ENCODE measurements at regions not wholly inside any gene's neighbourhood (a gene's known extent, or its start where the extent isn't known, plus 50 kb on each side); places are given as distances from the start of the nearest gene placed in this dataset.

DNA sequence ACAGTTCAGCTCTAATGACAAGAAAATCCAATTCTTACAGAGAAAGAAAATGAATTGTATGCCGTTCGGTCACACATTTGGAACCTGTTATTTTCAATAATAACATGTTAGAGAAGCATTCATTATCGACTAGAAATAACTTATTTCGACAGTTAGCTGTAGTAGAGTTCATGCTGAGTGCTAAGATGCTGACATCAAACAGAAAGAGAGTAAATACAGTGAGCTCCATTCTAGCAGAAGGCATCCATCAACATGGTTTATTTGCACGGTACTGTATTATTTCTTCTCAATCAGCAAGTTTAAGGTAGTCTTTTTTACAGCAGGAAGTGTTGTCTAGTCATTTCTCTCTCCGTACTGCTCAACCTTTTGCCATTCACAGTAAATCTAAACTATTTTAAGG is 732.1 kb downstream of the STIM2 start:
- no peak for ATAC-seq
- no peaks in the 10 kb centered on the region for H3K36me3 ChIP-seq (ENCODE audit: control insufficient read depth, insufficient read depth, low read length)
- H3K27me3 ChIP-seq (ENCODE audit: control insufficient read depth, insufficient read depth, low read length): no peaks in the 10 kb centered on the region
- intact Hi-C loops (cut with micrococcal nuclease; ENCODE audit: unreplicated experiment): no loop called here
- ChIA-PET POLR2A (no interaction called here), CTCF (no interaction called here)
- H3K9me3 ChIP-seq (ENCODE audit: control insufficient read depth, insufficient read depth, low read depth, low read length): no peaks in the 10 kb centered on the region
- BruUV-seq (replicated peaks): no TSS peak
- no peaks in the 10 kb centered on the region for H3K4me1 ChIP-seq (ENCODE audit: control insufficient read depth, insufficient read depth, low read length)
- no peak overlapping the region for H3K27ac ChIP-seq (ENCODE audit: low read length)
- DNase-seq (ENCODE audit: low read depth, low spot score): no peak
- in situ Hi-C loops (cut with HindIII; ENCODE audit: low pct_unique_long_range_greater_than_20kb, low sequenced_read_pairs): no loop called here
- no peak overlapping the region for H3K4me3 ChIP-seq (ENCODE audit: low read depth in 2 of 2, low read length in 2 of 2)
- TF ChIP-seq POLR2AphosphoS5 (IDR thresholded peaks at IDR 0.05; ENCODE audit: low read depth, low read length): no peak
- TF ChIP-seq, protein P1, sequence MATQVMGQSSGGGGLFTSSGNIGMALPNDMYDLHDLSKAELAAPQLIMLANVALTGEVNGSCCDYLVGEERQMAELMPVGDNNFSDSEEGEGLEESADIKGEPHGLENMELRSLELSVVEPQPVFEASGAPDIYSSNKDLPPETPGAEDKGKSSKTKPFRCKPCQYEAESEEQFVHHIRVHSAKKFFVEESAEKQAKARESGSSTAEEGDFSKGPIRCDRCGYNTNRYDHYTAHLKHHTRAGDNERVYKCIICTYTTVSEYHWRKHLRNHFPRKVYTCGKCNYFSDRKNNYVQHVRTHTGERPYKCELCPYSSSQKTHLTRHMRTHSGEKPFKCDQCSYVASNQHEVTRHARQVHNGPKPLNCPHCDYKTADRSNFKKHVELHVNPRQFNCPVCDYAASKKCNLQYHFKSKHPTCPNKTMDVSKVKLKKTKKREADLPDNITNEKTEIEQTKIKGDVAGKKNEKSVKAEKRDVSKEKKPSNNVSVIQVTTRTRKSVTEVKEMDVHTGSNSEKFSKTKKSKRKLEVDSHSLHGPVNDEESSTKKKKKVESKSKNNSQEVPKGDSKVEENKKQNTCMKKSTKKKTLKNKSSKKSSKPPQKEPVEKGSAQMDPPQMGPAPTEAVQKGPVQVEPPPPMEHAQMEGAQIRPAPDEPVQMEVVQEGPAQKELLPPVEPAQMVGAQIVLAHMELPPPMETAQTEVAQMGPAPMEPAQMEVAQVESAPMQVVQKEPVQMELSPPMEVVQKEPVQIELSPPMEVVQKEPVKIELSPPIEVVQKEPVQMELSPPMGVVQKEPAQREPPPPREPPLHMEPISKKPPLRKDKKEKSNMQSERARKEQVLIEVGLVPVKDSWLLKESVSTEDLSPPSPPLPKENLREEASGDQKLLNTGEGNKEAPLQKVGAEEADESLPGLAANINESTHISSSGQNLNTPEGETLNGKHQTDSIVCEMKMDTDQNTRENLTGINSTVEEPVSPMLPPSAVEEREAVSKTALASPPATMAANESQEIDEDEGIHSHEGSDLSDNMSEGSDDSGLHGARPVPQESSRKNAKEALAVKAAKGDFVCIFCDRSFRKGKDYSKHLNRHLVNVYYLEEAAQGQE (IDR thresholded peaks at IDR 0.05; ENCODE audit: insufficient read depth in 1 of 2, low read depth in 2 of 2, low read length in 1 of 2): no peak
- TF ChIP-seq SIN3A (IDR thresholded peaks at IDR 0.05; ENCODE audit: borderline replicate concordance, insufficient read depth, low read depth, low read length): no peak
- TF ChIP-seq TCF7L2 (IDR thresholded peaks at IDR 0.05; ENCODE audit: low read depth, low read length): no peak
- TF ChIP-seq CTCF (IDR thresholded peaks at IDR 0.05): no peak

- Histone ChIP-seq H3K9me3 (ENCODE audit: control insufficient read depth, insufficient read depth, low read depth, low read length) (no peaks in the 10 kb centered on the region), H3K36me3 (ENCODE audit: control insufficient read depth, insufficient read depth, low read length) (no peaks in the 10 kb centered on the region), H3K27me3 (ENCODE audit: control insufficient read depth, insufficient read depth, low read length) (no peaks in the 10 kb centered on the region), H3K4me3 (ENCODE audit: low read depth in 2 of 2, low read length in 2 of 2) (no peak overlapping the region), H3K4me1 (ENCODE audit: control insufficient read depth, insufficient read depth, low read length) (no peaks in the 10 kb centered on the region), H3K27ac (ENCODE audit: low read length) (no peak overlapping the region)
- no peak for DNase-seq (ENCODE audit: low read depth, low spot score)
- in situ Hi-C loops (cut with HindIII; ENCODE audit: low pct_unique_long_range_greater_than_20kb, low sequenced_read_pairs): no loop called here
- ATAC-seq: no peak
- ChIA-PET POLR2A (no interaction called here), CTCF (no interaction called here)
- no peak for TF ChIP-seq POLR2AphosphoS5 (IDR thresholded peaks at IDR 0.05; ENCODE audit: low read depth, low read length)
- no peak for TF ChIP-seq CTCF (IDR thresholded peaks at IDR 0.05)
- no peak for TF ChIP-seq TCF7L2 (IDR thresholded peaks at IDR 0.05; ENCODE audit: low read depth, low read length)
- TF ChIP-seq, protein P1 (IDR thresholded peaks at IDR 0.05; ENCODE audit: insufficient read depth in 1 of 2, low read depth in 2 of 2, low read length in 1 of 2): no peak
- no peak for TF ChIP-seq SIN3A (IDR thresholded peaks at IDR 0.05; ENCODE audit: borderline replicate concordance, insufficient read depth, low read depth, low read length)
- BruUV-seq (replicated peaks): no TSS peak
- intact Hi-C loops (cut with micrococcal nuclease; ENCODE audit: unreplicated experiment): no loop called here
Measured at GRCh38 chr4:27594922-27595321, 734.3 kb downstream of the STIM2 start.

Measured in Panc1 (cell line).